MCF 10A (cell line): ENCODE measurements at regions not wholly inside any gene's neighbourhood (a gene's known extent, or its start where the extent isn't known, plus 50 kb on each side); places are given as distances from the start of the nearest gene placed in this dataset.

Experiments used
- BruUV-seq: library from RNA; stranded (reverse); fragments of 400-500 nt; replicated peaks from 2 replicates; lab custom pipeline; 2021; lab: Mats Ljungman, UMichigan
- CTCF ChIA-PET: fragments of 300-600 bp; sonication (Branson Sonifier 250); formaldehyde crosslinking; extraction: SDS; loops from one replicate; lab custom pipeline; 2021; ENCODE audit warnings: antibody characterized with exemption, inconsistent platforms; lab: Yijun Ruan, JAX
- POLR2A ChIA-PET: fragments of 300-600, 350-650 bp; sonication (Branson Sonifier 250); formaldehyde crosslinking; extraction: SDS; loops from one replicate; lab custom pipeline; 2020; ENCODE audit warnings: antibody characterized with exemption, inconsistent platforms; lab: Yijun Ruan, JAX
- DNase-seq: peaks from one replicate; pipeline ENCODE4 v3.0.0-alpha.2; 2018; ENCODE audit not compliant: unreplicated experiment
- H3K27ac Mint-ChIP-seq: one replicate; pipeline ENCODE4 v1.8.0; 2022; ENCODE audit warnings: mild to moderate bottlenecking, low read depth, mixed read lengths; ENCODE audit not compliant: unreplicated experiment
- H3K27me3 Mint-ChIP-seq: one replicate; pipeline ENCODE4 v1.8.0; 2022; ENCODE audit warnings: mixed read lengths; ENCODE audit not compliant: insufficient read depth, unreplicated experiment
- H3K36me3 Mint-ChIP-seq: one replicate; pipeline ENCODE4 v1.8.0; 2022; ENCODE audit warnings: mild to moderate bottlenecking, moderate library complexity, mixed read lengths; ENCODE audit not compliant: insufficient read depth, unreplicated experiment
- H3K4me1 Mint-ChIP-seq: one replicate; pipeline ENCODE4 v1.8.0; 2022; ENCODE audit warnings: mixed read lengths; ENCODE audit not compliant: insufficient read depth, unreplicated experiment
- H3K4me3 Mint-ChIP-seq: one replicate; pipeline ENCODE4 v1.8.0; 2022; ENCODE audit warnings: mild to moderate bottlenecking, moderate library complexity, mixed read lengths; ENCODE audit not compliant: unreplicated experiment
- H3K9me3 Mint-ChIP-seq: one replicate; pipeline ENCODE4 v1.8.0; 2022; ENCODE audit warnings: mixed read lengths; ENCODE audit not compliant: unreplicated experiment
- intact Hi-C: fragments of 100-400 bp; cut with micrococcal nuclease; formaldehyde crosslinking; loops from 2 replicates; pipeline ENCODE4 v1.14.1; 2022
- TF ChIP-seq, protein P1 (sequence below): fragments of 200-600 bp; IDR thresholded peaks from one replicate; pipeline ENCODE4 v1.8.0; 2022; ENCODE audit warnings: antibody characterized with exemption, mild to moderate bottlenecking; ENCODE audit not compliant: unreplicated experiment

DNA sequence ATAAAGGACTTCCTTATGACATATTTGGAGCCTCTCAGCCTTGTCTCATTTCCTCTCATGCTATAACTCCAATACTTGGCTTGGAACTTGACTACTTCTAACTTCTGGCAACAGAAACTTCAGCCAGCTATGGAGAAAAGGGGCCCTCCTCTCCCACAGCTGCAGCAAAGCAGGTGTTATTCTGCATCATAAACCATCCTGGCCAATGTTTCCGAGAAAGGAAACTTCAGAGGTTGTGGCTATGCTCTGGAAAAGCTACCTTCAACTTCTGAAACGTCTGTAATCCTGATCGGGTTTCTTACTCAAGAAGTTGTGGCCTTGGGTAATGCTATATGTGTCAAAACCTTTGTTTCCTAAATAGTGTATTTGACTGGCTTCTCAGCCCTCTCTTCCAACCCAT lies 109.5 kb upstream of the CDX4 start:
- Mint-ChIP-seq H3K4me1 (no peaks in the 10 kb centered on the region), H3K9me3 (peaks cover 8% of the 10 kb centered on the region), H3K4me3 (no peak overlapping the region), H3K27ac (no peak overlapping the region), H3K36me3 (no peaks in the 10 kb centered on the region), H3K27me3 (peaks cover 24% of the 10 kb centered on the region)
- no peak for DNase-seq
- ChIA-PET POLR2A (interaction anchor here (0.7 kb wide), 1 partner anchor 378 kb away, joined by 3 read pairs; no protein-coding TSS in a partner anchor), CTCF (interaction anchor here (0.6 kb wide), 1 partner anchor 782 kb away, joined by 3 read pairs; no protein-coding TSS in a partner anchor)
- BruUV-seq: no TSS peak
- intact Hi-C loops: no loop called here
- TF ChIP-seq, protein P1, sequence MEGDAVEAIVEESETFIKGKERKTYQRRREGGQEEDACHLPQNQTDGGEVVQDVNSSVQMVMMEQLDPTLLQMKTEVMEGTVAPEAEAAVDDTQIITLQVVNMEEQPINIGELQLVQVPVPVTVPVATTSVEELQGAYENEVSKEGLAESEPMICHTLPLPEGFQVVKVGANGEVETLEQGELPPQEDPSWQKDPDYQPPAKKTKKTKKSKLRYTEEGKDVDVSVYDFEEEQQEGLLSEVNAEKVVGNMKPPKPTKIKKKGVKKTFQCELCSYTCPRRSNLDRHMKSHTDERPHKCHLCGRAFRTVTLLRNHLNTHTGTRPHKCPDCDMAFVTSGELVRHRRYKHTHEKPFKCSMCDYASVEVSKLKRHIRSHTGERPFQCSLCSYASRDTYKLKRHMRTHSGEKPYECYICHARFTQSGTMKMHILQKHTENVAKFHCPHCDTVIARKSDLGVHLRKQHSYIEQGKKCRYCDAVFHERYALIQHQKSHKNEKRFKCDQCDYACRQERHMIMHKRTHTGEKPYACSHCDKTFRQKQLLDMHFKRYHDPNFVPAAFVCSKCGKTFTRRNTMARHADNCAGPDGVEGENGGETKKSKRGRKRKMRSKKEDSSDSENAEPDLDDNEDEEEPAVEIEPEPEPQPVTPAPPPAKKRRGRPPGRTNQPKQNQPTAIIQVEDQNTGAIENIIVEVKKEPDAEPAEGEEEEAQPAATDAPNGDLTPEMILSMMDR: no peak

- DNase-seq: peak; percentile 1
- TF ChIP-seq, protein P1: no peak
- Mint-ChIP-seq H3K4me3 (no peak overlapping the region), H3K4me1 (no peaks in the 10 kb centered on the region), H3K27ac (no peak overlapping the region), H3K27me3 (peaks cover 8% of the 10 kb centered on the region), H3K36me3 (peaks cover 4% of the 10 kb centered on the region), H3K9me3 (peaks cover 19% of the 10 kb centered on the region)
- no TSS peak for BruUV-seq
- ChIA-PET POLR2A (no interaction called here), CTCF (interaction anchor here (0.6 kb wide), 1 partner anchor 81 kb away, joined by 3 read pairs; no protein-coding TSS in a partner anchor)
- intact Hi-C loops: no loop called here
Measured at GRCh38 chrX:73289039-73289438, 74.4 kb upstream of the NAP1L2 start.

DNA sequence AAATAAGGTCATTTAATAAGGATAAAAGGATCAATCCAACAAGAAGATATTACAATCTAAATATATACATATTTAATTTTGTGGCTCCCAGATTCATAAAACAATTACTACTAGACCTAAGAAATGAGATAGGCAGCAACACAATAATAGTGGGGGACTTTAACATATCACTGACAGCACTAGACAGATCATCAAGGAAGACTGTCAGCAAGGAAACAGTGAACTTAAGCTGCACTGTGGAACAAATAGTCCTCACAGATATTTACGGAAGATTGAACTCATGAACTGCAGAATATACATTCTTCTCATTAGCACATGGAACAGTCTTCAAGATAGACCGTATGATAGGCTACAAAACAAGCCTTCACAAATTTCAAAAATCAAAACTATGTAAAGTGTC lies 56.1 kb upstream of the NAP1L2 start:
- intact Hi-C loops: no loop called here
- H3K36me3 Mint-ChIP-seq: no peaks in the 10 kb centered on the region
- ChIA-PET POLR2A (no interaction called here), CTCF (no interaction called here)
- TF ChIP-seq, protein P1: no peak
- no peak overlapping the region for H3K27ac Mint-ChIP-seq
- DNase-seq: no peak
- peaks cover 9% of the 10 kb centered on the region for H3K9me3 Mint-ChIP-seq
- peaks cover 55% of the 10 kb centered on the region for H3K27me3 Mint-ChIP-seq
- no TSS peak for BruUV-seq
- no peaks in the 10 kb centered on the region for H3K4me1 Mint-ChIP-seq
- H3K4me3 Mint-ChIP-seq: no peak overlapping the region

GRCh38 chrX:73268463-73268862 lies 53.8 kb upstream of the NAP1L2 start:
- Mint-ChIP-seq H3K9me3 (peaks cover 9% of the 10 kb centered on the region), H3K4me3 (no peak overlapping the region), H3K36me3 (no peaks in the 10 kb centered on the region), H3K27me3 (peaks cover 57% of the 10 kb centered on the region), H3K4me1 (no peaks in the 10 kb centered on the region), H3K27ac (no peak overlapping the region)
- intact Hi-C loops: no loop called here
- ChIA-PET POLR2A (interaction anchor here (0.6 kb wide), 1 partner anchor 61 kb away, joined by 4 read pairs; no protein-coding TSS in a partner anchor), CTCF (no interaction called here)
- TF ChIP-seq, protein P1: no peak
- BruUV-seq: no TSS peak
- DNase-seq: peak; percentile 16
